GM10248 (cell line): ENCODE measurements at regions not wholly inside any gene's neighbourhood (a gene's known extent, or its start where the extent isn't known, plus 50 kb on each side); places are given as distances from the start of the nearest gene placed in this dataset.

Experiments used
- CTCF ChIA-PET: fragments of 300-600 bp; sonication (Branson Sonifier 250); formaldehyde crosslinking; extraction: SDS; loops from one replicate; lab custom pipeline; 2021; ENCODE audit warnings: antibody characterized with exemption; lab: Yijun Ruan, JAX
- POLR2A ChIA-PET: fragments of 350-650 bp; sonication (Branson Sonifier 250); formaldehyde crosslinking; extraction: SDS; loops from one replicate; lab custom pipeline; 2020; ENCODE audit warnings: antibody characterized with exemption; lab: Yijun Ruan, JAX
- DNase-seq: peaks from one replicate; pipeline ENCODE4 v3.0.0; 2012; ENCODE audit errors: extremely low spot score
- CTCF ChIP-seq: IDR thresholded peaks from 2 replicates; pipeline ENCODE4 v1.5.1; 2012; ENCODE audit warnings: mild to moderate bottlenecking, low read depth; ENCODE audit errors: extremely low read depth, missing control alignments, control extremely low read depth

- CTCF ChIA-PET, result no interaction called here
Observed at GRCh38 chr9:89888677-89889076, 283.9 kb downstream of the GADD45G start.

GRCh38 chr9:89889865-89890264, 285.1 kb downstream of the GADD45G start:
- CTCF ChIA-PET, result no interaction called here
- no peak for DNase-seq
- TF ChIP-seq CTCF, result no peak
- POLR2A ChIA-PET, result no interaction called here

More at GRCh38 chr9:89888677-89889076, 283.9 kb downstream of the GADD45G start:
- no peak for DNase-seq
- no peak for TF ChIP-seq CTCF
- POLR2A ChIA-PET, result no interaction called here

GRCh38 chr9:89890326-89890980, 285.6 kb downstream of the GADD45G start:
- CTCF ChIA-PET, result no interaction called here
- POLR2A ChIA-PET, result no interaction called here
- no peak for TF ChIP-seq CTCF
- no peak for DNase-seq

- ChIA-PET CTCF (no interaction called here), POLR2A (no interaction called here)
- no peak for TF ChIP-seq CTCF
- no peak for DNase-seq
Observed at GRCh38 chr9:89891221-89891590, 286.4 kb downstream of the GADD45G start.

GRCh38 chr9:89891591-89892304, 286.9 kb downstream of the GADD45G start:
- no peak for TF ChIP-seq CTCF
- no peak for DNase-seq
- POLR2A ChIA-PET, result no interaction called here
- CTCF ChIA-PET, result no interaction called here

GRCh38 chr9:89892920-89893319, 288.1 kb downstream of the GADD45G start:
- no peak for DNase-seq
- ChIA-PET POLR2A (no interaction called here), CTCF (no interaction called here)
- TF ChIP-seq CTCF, result no peak
